Inflammatory macrophage treated with lipopolysaccharide for 4 hours (primary cell): ENCODE measurements at regions not wholly inside any gene's neighbourhood (a gene's known extent, or its start where the extent isn't known, plus 50 kb on each side); places are given as distances from the start of the nearest gene placed in this dataset.
"Not testable (repeated sequence)": the region's sequence is repeated elsewhere in the genome, so short reads cannot be mapped to it uniquely, and the experiment has no call there.

Experiments used
- DNase-seq: peaks from one replicate; pipeline ENCODE4 v3.0.0-alpha.2; 2020

DNA sequence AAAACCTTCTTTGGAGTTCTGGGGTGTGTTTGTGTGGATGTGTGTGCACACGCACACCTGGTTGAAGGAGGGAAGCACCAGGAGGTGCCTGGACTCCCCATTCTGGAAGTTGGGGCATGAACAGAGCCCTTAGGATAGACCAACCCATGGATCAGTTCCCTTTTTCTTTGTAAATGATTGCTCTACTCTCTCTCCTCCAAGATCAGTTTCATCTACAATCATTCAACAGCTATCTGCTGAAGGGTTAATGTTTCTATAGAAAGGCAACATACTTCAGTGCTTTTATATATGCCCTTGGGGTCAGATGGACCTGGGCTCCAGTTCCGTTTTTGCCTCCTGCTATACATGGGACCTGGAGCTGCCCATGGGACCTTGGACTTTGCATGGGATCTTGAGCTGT, 352.1 kb upstream of the CFAP20DC start:
- no peak for DNase-seq

DNA sequence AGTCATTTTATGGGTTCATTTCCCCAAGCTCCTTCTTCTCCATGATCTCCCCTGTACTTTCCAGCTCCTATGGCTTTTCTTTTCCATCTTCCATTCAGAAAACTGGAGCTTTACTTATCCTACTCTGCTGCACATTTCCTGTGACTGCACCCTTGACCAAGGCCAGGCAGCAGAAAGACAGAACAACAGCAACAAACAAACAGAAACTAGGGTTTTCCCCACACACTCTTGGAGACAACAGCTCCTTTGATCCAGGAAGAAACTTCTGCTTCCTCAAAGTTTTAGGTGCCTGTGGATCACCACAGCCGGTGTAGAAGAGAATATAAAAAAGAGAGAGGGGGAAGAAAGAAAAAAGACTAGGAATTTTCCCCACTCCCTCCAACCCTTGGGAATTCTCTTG, 342.3 kb upstream of the CFAP20DC start:
- DNase-seq = peak; percentile 35

DNA sequence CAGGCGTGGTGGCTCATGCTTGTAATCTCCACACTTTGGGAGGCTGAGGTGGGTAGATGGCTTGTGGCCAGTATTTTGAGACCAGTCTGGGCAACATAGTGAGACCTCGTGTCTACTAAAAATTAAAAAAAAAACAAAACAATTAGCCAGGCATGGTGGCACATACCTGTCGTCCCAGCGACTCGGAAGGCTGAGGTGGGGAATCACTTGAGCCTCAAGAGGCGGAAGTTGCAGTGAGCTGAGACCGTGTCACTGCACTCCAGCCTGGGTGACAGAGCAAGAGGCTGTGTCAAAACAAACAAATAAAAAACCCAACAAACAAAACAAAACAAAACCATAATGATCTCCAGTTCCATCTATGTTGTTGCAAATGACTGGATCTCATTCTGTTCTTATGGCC, 341.3 kb upstream of the CFAP20DC start:
- no peak for DNase-seq

DNA sequence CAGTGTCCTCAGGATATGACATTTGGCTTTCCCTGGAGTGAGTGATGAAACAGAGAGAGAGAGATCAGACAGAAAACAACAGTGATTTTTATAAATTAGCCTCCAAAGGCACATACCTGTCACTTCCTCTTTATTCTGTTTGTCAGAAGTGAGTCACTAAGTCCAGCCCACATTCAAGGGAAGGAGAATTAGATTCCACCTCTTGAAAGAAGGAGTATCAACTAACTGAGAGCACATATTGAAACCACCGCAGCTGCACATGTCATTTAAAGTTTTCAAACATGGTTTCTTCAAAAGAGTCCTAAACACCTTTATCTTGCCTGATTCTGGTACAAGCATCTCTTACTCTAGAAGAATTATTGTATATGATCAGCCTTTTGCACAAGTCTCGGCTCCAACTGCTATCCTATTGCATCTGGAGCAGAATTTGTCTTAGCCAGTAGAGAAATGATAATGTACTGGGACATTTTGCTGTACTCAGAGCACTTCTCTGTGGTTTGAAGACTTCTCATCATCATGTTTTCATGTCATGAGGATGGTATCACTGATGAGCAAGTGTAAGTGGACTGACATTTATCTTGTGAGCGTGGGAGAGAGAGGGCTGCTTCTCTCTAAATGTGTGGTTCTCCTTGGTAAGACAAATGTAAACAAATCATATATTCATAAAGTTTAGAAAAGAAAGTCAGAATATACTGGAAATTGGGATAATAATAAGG, 338.9 kb upstream of the CFAP20DC start:
- DNase-seq = peak; percentile 68

DNA sequence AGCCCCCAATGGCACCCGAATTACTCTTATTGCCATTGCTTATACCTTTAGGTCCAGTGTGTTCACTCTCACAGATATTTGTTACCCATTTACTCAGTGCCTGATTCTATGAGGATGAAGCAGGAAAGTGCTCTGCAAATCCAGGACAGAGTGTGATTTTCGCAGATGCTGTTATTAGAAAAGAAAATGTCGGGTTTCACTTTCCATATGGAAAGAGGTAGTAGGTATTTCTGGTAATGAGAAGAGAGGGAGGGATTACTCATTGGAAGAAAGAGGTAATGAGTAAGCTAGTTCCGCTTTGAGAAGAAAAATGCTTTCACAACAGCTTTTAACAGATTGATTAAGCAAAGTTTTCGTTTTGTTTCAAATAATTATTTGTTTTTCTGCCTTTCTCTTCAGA, 336.3 kb upstream of the CFAP20DC start:
- peak; percentile 97 for DNase-seq

DNA sequence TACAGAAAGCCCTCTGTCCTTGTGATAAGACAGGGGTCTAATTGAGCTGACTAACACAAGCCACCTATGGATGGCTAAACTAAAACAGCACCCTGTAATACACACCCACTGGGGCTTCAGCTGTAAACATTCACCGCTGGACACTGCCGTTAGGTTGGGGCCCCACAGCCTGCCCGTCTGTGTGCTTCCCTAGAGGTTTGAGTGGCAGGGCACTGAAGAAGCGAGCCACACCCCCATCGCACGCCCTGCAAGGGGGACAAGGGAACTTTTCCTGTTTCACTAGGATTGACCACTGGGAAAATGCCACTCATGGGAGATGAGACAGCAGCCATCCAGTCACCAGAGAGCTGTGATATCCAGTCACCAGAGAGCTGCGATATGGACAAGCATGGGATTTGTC, 335.7 kb upstream of the CFAP20DC start:
- no peak for DNase-seq

DNA sequence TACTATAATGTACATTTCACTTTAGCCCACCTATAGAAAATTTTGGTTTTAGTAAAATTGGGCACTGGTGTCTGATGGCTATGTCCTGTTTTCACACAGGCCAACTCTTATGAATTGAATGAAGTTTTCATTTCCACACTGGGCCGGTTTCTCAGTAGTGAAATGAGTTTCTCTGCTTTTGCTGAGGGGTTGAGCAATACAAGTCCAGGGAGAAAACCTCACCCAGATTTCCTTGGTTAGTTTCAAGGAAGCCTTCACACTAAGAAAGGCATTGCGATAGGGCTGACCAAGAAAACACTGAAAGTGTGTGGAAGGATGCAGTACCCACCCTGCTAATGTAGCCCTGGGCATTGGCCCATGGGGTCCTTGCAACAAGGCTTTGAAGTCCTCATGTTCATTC, 331.5 kb upstream of the CFAP20DC start:
- DNase-seq = peak; percentile 79

DNA sequence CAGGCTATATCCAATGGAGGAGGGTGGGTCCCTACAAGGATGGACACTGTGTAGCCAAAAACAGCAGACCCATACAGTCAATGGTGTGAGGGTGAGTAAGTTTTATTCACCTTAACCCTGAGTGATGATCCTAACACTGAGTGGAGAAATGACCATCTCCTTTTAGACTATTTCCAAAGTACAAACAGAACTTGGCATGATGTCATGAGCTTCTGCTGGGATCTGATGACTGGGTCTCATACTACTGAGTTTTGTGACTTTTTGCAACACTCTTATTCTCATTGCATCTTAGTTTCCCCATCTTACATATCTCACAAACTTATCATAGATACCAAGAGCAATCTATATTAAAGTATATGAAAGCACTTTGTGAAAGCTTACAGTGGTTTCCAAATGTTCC, 330.3 kb upstream of the CFAP20DC start:
- DNase-seq = peak; percentile 86

DNA sequence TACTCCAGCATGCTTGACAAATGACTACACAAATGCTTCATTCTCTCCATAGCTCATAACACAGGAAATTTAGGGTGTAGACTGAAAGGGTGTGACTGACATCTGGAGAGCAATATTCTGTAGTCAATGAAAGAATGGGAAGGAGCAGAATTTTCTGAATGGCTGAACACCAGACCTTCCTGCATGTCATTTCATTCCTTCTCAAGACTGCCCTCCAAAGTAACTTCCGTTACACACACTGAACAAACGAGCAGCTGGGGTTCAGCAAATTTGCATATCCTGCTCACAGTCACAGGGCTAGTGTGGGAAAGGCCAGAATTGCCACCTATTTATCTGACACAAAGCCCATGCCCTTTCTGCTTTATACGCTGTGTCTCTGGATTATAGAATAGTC, 325.0 kb upstream of the CFAP20DC start:
- DNase-seq = peak; percentile 87

DNA sequence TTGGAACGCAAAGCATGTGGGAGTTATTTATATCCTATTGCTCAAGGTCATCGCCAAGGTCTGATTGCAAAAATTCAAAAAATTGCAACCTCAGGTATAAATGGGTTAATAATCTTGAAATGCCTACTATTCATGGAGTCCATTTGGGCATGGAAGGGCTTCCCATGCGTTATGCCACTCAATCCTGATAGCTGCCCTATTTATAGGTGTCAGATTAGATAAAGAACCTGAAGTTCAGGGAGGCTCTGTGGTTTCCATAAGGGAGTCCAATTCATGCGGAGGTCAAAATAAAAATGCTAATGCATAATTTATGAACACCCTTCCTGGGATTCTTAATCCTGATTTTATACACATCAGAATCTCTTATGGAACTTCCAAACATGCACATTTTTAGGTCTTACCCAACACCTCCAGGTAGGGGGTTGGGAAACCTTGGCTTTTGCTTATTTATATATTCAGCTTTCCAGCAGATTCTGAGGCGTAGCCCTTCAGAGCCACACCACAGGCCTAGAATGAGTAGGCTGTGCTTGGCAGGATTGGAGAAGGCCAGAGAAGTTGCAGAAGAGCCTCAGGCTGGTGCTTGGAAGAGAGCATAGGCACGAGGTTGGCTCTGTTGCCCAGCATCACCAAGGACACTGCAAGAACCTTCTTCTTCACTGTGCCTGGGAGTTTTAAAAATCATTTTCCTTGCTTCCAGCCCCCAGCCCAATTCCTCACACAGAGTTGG, 324.4 kb upstream of the CFAP20DC start:
- DNase-seq = no peak

DNA sequence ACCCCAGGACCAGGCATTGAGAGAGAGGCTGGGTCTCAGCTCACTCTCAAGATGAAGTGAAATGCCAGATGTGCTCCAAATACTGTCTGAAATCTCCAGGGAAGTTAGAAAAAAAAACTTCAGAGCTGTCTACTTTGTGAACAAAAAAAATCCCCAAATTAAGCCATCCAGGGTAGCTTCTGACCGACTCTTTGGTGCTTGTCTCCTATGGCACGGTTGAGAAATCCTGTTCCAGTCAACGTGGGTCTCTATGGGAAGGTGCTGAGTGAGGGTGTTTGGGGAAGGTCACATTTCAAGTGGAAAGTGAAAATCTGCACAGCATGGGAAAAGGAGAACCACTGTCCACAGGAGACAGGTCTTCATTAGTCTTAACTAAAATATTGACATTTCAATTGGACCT, 322.5 kb upstream of the CFAP20DC start:
- peak; percentile 91 for DNase-seq

DNA sequence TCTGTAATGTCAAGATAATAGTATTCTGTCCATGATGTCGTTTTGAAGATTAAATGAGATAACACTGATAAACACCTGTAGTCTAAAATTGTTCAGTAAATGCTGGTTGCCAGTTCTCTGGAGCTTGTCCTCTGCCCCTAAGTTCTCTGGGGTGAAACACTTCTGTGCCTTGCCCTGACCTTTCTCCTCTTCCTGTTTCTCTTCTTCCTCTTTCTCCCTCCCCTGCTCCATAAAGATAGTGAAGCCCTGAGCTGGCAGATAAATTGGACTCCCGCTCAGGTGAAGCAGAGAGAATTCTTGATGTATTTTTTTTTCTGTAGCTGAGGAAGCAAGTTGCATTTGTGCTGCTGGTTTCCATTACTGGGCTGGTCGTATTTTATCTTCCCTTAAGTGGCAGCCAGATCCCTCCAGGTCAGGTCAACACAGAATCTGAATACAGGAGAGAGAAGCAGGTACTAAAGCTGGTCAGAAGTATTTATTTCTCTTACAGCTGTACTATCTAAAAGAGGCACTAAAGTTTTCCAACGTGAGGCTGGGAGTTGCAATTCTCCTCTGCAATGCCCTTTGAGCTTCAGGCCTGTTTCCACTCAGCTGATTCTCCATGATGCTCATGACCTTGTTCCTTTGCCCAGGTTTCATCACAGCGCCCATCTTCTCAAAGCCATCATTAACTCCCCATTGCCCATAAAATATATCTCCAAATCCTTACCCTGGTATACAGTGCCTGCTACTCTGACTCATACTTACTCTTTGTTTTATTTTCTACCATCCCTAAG, 319.3 kb upstream of the CFAP20DC start:
- no peak for DNase-seq

DNA sequence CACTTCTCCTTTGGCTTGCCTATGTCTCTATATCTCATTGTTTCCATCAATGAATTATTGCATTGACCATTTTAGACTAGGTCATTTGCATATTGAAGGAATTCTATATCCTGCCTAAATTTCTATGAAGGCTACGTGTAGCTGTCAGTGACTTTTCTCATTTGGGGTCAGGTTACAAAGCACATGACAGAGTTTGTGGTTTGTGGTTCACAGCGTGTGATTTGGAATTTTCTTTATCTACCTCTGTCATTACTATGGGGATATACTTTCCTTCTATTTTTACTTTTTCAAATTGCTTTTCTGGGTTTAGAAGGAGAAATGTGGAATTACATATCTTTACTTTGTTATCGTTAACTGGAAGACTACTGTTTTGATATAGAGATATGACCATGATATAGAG, 317.3 kb upstream of the CFAP20DC start:
- no peak for DNase-seq

DNA sequence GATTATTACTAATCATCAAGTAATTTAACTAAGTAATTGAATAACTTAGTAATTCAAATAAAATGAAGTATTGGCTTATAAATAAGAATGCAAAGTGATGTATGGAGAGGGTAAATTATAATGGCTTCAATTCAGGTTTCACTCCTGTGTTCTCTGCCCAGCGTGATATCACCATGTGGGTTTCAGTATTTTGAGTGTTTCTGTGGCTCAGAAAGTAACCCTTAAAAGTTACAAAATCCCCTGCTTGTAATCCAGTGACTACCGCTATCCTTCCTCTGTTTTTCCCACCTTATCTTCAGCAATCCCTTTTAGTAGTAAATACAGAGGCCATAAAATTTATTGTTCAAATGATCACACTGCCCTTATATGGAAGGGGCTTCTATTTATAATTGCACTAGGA, 316.4 kb upstream of the CFAP20DC start:
- no peak for DNase-seq

DNA sequence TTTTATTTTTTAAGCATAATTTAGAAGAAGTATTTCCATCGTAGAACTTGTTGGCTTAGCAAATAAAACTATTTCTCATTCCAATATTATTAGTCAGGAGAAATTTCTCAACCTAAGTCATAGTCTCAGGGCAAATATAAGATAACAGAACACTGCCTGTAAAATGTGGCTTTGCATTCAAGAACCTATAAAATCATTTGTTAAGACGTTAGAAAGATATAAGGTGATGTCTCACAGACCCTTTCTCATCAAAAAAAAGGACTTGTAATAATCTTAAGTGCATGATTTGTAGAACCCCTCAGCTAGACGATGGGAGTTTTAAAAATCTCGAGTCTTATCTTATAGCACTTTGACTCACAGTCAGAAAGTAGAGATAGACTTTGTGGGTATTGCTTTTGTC, 314.7 kb upstream of the CFAP20DC start:
- DNase-seq = no peak

DNA sequence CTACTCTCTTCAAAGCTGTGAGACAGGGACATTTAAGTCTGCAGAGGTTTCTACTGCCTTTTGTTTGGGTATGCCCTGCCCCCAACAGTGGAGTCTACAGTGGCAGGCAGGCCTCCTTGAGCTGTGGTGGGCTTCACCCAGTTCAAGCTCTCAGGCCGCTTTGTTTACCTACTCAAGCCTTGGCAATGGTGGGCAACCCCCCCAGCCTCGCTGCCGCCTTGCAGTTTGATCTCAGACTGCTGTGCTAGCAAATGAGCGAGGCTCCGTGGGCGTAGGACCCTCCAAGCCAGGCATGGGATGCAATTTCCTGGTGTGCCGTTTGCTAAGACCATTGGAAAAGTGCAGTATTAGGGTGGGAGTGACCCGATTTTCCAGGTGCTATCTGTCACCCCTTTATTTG, 310.5 kb upstream of the CFAP20DC start:
- DNase-seq = not testable (repeated sequence)

DNA sequence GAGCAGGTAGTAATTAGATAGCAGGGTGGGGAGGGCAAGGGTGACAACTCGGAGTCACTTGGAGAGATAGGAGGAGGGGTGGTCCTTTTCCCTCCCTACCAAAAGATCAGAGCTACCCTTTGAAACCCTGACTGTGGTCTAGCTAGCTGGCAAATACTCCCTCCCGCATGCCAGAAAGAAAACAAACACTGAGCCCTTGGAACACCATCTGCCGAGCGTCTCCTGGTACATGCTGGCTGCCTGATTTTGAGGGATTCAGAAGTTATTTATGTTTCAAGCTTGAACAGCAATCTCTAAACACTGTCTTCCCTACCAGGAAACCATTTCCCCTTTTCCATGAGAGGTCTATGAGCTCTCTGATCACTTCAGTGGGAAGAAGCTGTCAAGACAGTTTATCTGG, 291.6 kb upstream of the CFAP20DC start:
- DNase-seq = no peak

DNA sequence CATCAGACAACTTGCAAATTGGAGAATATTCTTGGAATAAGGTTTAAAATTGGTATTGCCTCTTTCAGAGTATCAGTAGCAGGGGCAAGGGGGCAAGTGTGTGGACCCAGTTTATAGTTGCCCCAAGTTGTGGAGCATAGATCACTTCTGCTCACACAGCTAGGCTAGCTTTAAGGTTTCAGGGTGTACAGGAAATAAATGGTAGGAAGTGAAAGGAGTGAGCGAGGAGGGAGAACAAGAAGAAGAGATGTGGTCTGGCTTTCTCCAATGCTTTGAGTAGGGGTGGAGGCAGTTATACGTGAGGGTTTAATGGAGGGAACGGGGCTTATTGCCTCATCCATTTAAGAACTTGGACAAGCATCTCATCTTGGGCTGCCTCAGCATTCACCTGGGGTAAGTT, 290.0 kb upstream of the CFAP20DC start:
- no peak for DNase-seq

DNA sequence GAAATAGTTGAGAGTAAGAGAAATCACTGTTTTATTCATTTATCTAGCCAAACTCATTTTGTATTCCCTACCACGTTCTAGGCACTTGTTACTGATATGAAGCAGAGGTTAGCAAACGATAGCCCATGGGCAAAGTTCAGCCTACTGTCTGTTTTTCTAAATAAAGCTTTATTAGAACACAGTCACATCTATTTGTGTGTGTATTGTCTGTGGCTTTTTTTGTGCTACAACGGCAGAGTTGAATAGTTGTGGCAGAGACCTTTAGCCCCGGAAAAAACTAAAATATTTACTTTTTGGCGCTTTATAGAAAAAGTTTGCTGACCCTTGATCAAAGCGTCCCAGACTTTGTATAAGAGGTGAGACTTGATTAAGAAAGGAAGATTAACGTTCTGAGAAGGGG, 289.1 kb upstream of the CFAP20DC start:
- no peak for DNase-seq

DNA sequence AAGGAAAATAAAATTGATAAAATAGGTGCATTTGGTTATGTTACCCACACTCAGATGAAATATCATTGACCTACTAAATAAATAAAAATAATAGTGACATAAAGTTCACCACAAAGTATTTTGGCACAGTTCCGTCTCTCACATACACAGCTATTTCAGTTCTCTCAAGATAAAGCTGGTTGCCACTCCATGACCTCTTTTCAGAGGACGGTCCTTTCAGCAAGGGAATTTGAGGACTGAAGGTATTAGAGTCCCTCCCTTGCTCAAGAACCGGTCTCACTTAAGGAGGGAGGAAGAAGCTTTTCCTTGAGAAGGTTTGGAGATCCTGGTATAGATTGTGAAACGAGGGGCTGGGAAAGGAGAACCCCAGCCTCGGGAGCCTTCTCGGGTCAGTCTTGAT, 285.5 kb upstream of the CFAP20DC start:
- peak; percentile 20 for DNase-seq

DNA sequence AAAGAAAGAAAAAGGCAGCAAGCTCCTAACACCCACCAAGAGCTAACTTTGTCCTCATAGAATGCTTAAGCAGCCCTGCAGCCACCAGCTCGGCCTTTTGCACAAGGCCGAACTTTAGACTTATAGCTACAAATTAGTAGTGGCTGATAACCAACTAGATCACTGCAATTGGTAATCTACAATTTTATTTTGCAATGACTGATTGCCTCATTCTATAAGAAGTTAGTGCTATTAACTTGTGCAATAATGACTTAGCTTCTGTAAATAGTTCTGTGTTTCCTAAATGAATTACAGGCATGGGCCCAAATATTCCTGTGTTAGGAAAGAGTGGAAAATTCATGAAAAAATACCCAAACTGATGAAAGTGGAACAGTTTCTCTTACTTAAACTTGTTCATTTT, 284.8 kb upstream of the CFAP20DC start:
- peak; percentile 98 for DNase-seq

DNA sequence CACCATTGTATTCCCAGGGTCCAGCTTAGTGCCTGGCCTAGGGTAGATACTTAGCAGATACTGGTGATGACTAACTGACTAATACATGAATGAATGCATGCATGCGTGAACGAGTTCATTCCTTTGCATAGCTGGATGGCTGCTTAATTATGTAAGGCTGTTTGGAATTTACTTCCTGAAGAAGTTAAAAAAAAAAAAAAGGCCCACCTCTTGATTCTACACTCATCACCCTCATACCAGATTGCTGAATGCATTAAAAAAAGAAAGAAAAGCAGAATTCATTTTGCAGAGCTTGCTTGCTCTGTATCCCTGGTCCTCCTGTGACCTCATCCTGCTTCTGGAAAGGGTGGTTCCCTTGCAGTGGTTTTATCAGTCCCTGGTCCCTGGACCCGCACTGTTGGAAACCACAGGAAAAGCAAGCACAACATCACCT, 277.6 kb upstream of the CFAP20DC start:
- DNase-seq = no peak

DNA sequence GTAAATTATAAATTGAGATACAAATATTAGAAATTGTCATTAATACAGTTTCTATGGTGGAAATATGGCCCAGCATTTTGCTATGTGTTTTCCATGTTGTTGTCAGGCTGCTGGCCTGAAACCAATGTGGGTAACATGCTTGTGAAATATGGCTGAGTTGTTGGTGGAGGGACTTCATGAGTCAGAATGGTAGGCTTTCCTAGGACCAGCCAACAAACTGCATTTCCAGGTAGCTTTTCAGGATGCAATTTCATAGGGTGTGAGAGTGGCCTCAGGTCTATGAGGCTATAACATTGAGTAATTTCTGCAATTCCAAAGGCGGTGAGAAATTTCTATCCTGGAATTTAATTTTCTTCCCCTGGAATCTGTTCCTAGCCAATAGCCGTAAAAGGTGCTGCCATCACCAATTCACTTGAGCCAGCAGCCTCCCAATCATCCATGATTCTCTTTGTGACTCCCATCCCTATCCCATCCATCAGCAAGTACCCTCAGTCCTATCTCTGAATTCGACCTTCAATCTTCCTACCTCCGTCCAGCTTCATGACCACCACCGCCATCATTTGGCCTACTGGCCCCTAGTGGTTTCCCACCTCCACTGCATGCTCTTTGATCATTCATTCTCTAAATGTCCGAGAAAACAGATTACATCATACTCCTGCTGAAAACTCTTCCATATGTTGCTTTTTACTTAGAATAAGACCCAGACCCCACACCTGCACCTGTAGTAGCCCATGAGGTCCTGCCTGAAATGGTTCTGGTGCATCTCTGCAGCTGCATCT, 276.6 kb upstream of the CFAP20DC start:
- no peak for DNase-seq
